ENCODE measurements at regions not wholly inside any gene's neighbourhood (a gene's known extent, or its start where the extent isn't known, plus 50 kb on each side); places are given as distances from the start of the nearest gene placed in this dataset.

- TF ChIP-seq TAF15 (IDR thresholded peaks at IDR 0.05; ENCODE audit: low read depth, low read length, poor library complexity, severe bottlenecking) (no peak), CTCF (CRISPR knock-in tag; IDR thresholded peaks at IDR 0.05) (no peak), MAFK (conservative IDR thresholded peaks at IDR 0.05 in 1 of 2, IDR thresholded peaks at IDR 0.05 in 1 of 2; ENCODE audit: low read length in 2 of 2) (no peak), ARNT (IDR thresholded peaks at IDR 0.05) (no peak), ZNF570 (CRISPR knock-in tag; IDR thresholded peaks at IDR 0.05; ENCODE audit: borderline replicate concordance) (no peak)
Measured at GRCh38 chr6:9044426-9044825, 609.1 kb upstream of the SLC35B3 start.

Data from HepG2 (cell line).